ENCODE measurements at regions not wholly inside any gene's neighbourhood (a gene's known extent, or its start where the extent isn't known, plus 50 kb on each side); places are given as distances from the start of the nearest gene placed in this dataset.

GRCh38 chr13:75115171-75115570 lies 366.8 kb downstream of the TBC1D4 start:
- TF ChIP-seq SUPT20H (IDR thresholded peaks at IDR 0.05; ENCODE audit: borderline replicate concordance, control insufficient read depth, low read depth, low read length), result no peak
- TF ChIP-seq, protein P1, sequence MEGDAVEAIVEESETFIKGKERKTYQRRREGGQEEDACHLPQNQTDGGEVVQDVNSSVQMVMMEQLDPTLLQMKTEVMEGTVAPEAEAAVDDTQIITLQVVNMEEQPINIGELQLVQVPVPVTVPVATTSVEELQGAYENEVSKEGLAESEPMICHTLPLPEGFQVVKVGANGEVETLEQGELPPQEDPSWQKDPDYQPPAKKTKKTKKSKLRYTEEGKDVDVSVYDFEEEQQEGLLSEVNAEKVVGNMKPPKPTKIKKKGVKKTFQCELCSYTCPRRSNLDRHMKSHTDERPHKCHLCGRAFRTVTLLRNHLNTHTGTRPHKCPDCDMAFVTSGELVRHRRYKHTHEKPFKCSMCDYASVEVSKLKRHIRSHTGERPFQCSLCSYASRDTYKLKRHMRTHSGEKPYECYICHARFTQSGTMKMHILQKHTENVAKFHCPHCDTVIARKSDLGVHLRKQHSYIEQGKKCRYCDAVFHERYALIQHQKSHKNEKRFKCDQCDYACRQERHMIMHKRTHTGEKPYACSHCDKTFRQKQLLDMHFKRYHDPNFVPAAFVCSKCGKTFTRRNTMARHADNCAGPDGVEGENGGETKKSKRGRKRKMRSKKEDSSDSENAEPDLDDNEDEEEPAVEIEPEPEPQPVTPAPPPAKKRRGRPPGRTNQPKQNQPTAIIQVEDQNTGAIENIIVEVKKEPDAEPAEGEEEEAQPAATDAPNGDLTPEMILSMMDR (IDR thresholded peaks at IDR 0.05 in 2 of 3, conservative IDR thresholded peaks at IDR 0.05 in 1 of 3; ENCODE audit: control insufficient read depth in 2 of 3, extremely low read depth in 1 of 3, insufficient read depth in 1 of 3, low read depth in 3 of 3, low read length in 3 of 3), result no peak
- TF ChIP-seq CHD2 (IDR thresholded peaks at IDR 0.05; ENCODE audit: borderline replicate concordance, low read depth, low read length), result no peak
- no peak for TF ChIP-seq POLR2A (IDR thresholded peaks at IDR 0.05; ENCODE audit: low read depth, low read length)
- TF ChIP-seq CEBPB (IDR thresholded peaks at IDR 0.05; ENCODE audit: borderline replicate concordance in 1 of 2, low read depth in 2 of 2, low read length in 2 of 2), result no peak
- no peak for TF ChIP-seq EZH2 (IDR thresholded peaks at IDR 0.05; ENCODE audit: borderline replicate concordance, control insufficient read depth, low read depth, low read length)
- no peak for TF ChIP-seq DPF2 (IDR thresholded peaks at IDR 0.05)
- TF ChIP-seq MAX (IDR thresholded peaks at IDR 0.05; ENCODE audit: low read depth, low read length), result no peak
- no peak for TF ChIP-seq SPI1 (IDR thresholded peaks at IDR 0.05; ENCODE audit: borderline replicate concordance, insufficient read depth, low read depth, low read length)
- no peak for TF ChIP-seq PRDM15 (CRISPR knock-in tag; IDR thresholded peaks at IDR 0.05)
- TF ChIP-seq FOXK2 (IDR thresholded peaks at IDR 0.05), result no peak
- no peak for TF ChIP-seq E4F1 (IDR thresholded peaks at IDR 0.05; ENCODE audit: borderline replicate concordance, partially characterized antibody)
- no peak for TF ChIP-seq IRF3 (IDR thresholded peaks at IDR 0.05)
- no peak for TF ChIP-seq JUND (IDR thresholded peaks at IDR 0.05; ENCODE audit: low read depth, low read length)
